WTC11 (cell line): ENCODE measurements at regions not wholly inside any gene's neighbourhood (a gene's known extent, or its start where the extent isn't known, plus 50 kb on each side); places are given as distances from the start of the nearest gene placed in this dataset.
"Not testable (repeated sequence)": the region's sequence is repeated elsewhere in the genome, so short reads cannot be mapped to it uniquely, and the experiment has no call there.

Source experiments
- ARID4B ChIP-seq: sonication (generic); formaldehyde crosslinking; IDR thresholded peaks from 2 replicates; pipeline ENCODE4 v1.8.0; 2023; ENCODE audit warnings: missing genetic modification reagents, mild to moderate bottlenecking, borderline replicate concordance
- ATF3 ChIP-seq: sonication (generic); formaldehyde crosslinking; conservative IDR thresholded peaks from 2 replicates; pipeline ENCODE4 v1.8.1; 2022; ENCODE audit warnings: mild to moderate bottlenecking, missing genetic modification reagents
- CTCF ChIP-seq: fragments of 200-600 bp; IDR thresholded peaks from 2 replicates; pipeline ENCODE4 v1.8.0; 2022; ENCODE audit warnings: antibody characterized with exemption
- ERG ChIP-seq: fragments of 250-450 bp; sonication (Bioruptor Pico); IDR thresholded peaks from 2 replicates; pipeline ENCODE4 v1.8.0; 2021; ENCODE audit warnings: mild to moderate bottlenecking
- MLX ChIP-seq: sonication (generic); formaldehyde crosslinking; IDR thresholded peaks from 2 replicates; pipeline ENCODE4 v1.8.1; 2023; ENCODE audit warnings: mild to moderate bottlenecking, missing genetic modification reagents, moderate library complexity
- SP1 ChIP-seq: sonication (generic); formaldehyde crosslinking; conservative IDR thresholded peaks from 2 replicates; pipeline ENCODE4 v1.8.1; 2022; ENCODE audit warnings: missing genetic modification reagents
- TEAD1 ChIP-seq: sonication (generic); formaldehyde crosslinking; IDR thresholded peaks from 2 replicates; pipeline ENCODE4 v1.8.0; 2022; ENCODE audit warnings: mild to moderate bottlenecking, missing genetic modification reagents
- USF1 ChIP-seq: sonication (generic); formaldehyde crosslinking; IDR thresholded peaks from 2 replicates; pipeline ENCODE4 v1.8.0; 2022; ENCODE audit warnings: mild to moderate bottlenecking, missing genetic modification reagents

GRCh38 chr4:66266554-66266953 is 596.3 kb upstream of the EPHA5 start:
- not testable (repeated sequence) for TF ChIP-seq CTCF; ARID4B; USF1 (CRISPR knock-in tag); ERG (CRISPR knock-in tag); ATF3 (CRISPR knock-in tag); TEAD1 (CRISPR knock-in tag); SP1 (CRISPR knock-in tag); MLX (CRISPR knock-in tag)
